ENCODE measurements at regions not wholly inside any gene's neighbourhood (a gene's known extent, or its start where the extent isn't known, plus 50 kb on each side); places are given as distances from the start of the nearest gene placed in this dataset.

GRCh38 chr5:5042806-5043205 is 97.3 kb upstream of the ADAMTS16 start:
- TF ChIP-seq GATA2 (IDR thresholded peaks at IDR 0.05; ENCODE audit: low read depth, low read length) (no peak), GATA3 (IDR thresholded peaks at IDR 0.05; ENCODE audit: low read depth, low read length) (no peak)
